ENCODE measurements at regions not wholly inside any gene's neighbourhood (a gene's known extent, or its start where the extent isn't known, plus 50 kb on each side); places are given as distances from the start of the nearest gene placed in this dataset.

DNA sequence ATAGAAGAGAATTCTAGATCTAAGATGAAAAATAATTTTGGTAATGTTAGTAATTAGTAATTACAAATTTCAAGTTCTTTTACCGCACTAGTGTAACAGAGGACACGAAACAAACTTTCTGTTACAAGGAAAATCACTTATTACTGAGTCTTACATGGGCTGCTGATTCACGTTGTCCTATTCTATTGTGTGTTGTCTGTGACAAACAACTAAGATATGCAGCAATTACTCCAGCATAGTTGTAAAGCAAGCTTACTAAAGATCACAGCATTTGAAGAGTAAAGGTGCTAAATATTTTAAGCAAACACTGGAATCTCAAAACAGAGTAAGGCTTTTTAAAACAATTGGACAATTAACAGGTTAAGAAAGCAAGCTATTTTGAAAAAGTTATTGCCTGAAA is 502.3 kb downstream of the KCNT2 start:
- no peak overlapping the region for H3K4me2 ChIP-seq (ENCODE audit: insufficient read depth, low read length)
- no peak for DNase-seq (ENCODE audit: insufficient read length, low spot score, missing footprints)
- H3K9me3 ChIP-seq (ENCODE audit: low read depth, low read length): peaks cover 1% of the 10 kb centered on the region
- no peaks in the 10 kb centered on the region for H3K79me2 ChIP-seq (ENCODE audit: insufficient read depth, low read length)
- H3K4me3 ChIP-seq (ENCODE audit: insufficient read depth, low read length): no peak overlapping the region
- no peak overlapping the region for H3K27ac ChIP-seq (ENCODE audit: low read depth, low read length)
- H3K27me3 ChIP-seq (ENCODE audit: insufficient read depth, low read length): no peaks in the 10 kb centered on the region
- H4K20me1 ChIP-seq (ENCODE audit: insufficient read depth, low read length): no peaks in the 10 kb centered on the region
- TF ChIP-seq, protein P1, sequence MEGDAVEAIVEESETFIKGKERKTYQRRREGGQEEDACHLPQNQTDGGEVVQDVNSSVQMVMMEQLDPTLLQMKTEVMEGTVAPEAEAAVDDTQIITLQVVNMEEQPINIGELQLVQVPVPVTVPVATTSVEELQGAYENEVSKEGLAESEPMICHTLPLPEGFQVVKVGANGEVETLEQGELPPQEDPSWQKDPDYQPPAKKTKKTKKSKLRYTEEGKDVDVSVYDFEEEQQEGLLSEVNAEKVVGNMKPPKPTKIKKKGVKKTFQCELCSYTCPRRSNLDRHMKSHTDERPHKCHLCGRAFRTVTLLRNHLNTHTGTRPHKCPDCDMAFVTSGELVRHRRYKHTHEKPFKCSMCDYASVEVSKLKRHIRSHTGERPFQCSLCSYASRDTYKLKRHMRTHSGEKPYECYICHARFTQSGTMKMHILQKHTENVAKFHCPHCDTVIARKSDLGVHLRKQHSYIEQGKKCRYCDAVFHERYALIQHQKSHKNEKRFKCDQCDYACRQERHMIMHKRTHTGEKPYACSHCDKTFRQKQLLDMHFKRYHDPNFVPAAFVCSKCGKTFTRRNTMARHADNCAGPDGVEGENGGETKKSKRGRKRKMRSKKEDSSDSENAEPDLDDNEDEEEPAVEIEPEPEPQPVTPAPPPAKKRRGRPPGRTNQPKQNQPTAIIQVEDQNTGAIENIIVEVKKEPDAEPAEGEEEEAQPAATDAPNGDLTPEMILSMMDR (IDR thresholded peaks at IDR 0.05; ENCODE audit: extremely low read depth, low read depth, low read length): no peak
- no peak overlapping the region for H2AFZ ChIP-seq (ENCODE audit: low read length)
- no peaks in the 10 kb centered on the region for H3K36me3 ChIP-seq (ENCODE audit: insufficient read depth, low read length)
- no peaks in the 10 kb centered on the region for H3K4me1 ChIP-seq (ENCODE audit: insufficient read depth, low read length)

DNA sequence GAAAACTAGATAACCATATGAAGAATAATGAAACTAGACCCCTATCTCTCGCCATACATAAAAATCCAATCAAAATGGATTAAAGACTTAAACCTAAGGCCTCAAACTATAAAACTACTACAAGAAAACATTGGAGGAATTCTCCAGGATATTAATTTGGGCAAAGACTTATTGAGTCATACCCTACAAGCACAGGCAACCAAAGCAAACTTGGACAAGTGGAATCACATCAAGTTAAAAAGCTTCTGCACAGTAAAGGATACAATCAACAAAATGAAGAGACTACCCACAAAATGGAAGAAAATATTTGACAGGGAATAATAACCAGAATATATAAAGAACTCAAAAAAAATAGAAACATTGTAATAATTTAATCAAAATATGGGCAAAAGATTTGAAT is 505.4 kb downstream of the KCNT2 start:
- Histone ChIP-seq H3K4me2 (ENCODE audit: insufficient read depth, low read length) (no peak overlapping the region), H2AFZ (ENCODE audit: low read length) (no peak overlapping the region), H3K36me3 (ENCODE audit: insufficient read depth, low read length) (no peaks in the 10 kb centered on the region), H4K20me1 (ENCODE audit: insufficient read depth, low read length) (no peaks in the 10 kb centered on the region), H3K79me2 (ENCODE audit: insufficient read depth, low read length) (no peaks in the 10 kb centered on the region), H3K27me3 (ENCODE audit: insufficient read depth, low read length) (no peaks in the 10 kb centered on the region), H3K27ac (ENCODE audit: low read depth, low read length) (no peak overlapping the region), H3K4me1 (ENCODE audit: insufficient read depth, low read length) (no peaks in the 10 kb centered on the region), H3K4me3 (ENCODE audit: insufficient read depth, low read length) (no peak overlapping the region), H3K9me3 (ENCODE audit: low read depth, low read length) (peaks cover 1% of the 10 kb centered on the region)
- DNase-seq (ENCODE audit: insufficient read length, low spot score, missing footprints): no peak
- TF ChIP-seq, protein P1 (IDR thresholded peaks at IDR 0.05; ENCODE audit: extremely low read depth, low read depth, low read length): no peak

DNA sequence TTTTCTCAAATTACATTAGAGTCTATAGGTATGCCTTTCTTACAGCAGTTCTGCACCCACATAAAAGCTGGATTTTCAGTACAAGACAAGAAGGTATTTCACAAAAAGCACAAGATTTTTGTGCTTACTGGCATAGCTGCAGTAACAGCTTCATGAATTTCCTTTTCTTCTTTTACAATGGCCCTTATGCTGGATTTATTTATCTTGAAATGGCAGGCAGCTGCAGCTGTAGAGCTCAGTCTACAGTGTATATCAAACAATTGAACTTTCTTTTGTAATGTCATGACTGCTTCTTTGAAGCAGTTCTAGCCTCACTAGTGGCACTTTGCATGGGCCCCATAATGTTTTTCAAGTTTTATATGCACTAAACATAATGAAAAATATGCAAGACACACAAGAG is 510.2 kb downstream of the KCNT2 start:
- Histone ChIP-seq H3K27ac (ENCODE audit: low read depth, low read length) (no peak overlapping the region), H3K4me1 (ENCODE audit: insufficient read depth, low read length) (no peaks in the 10 kb centered on the region), H3K4me2 (ENCODE audit: insufficient read depth, low read length) (no peak overlapping the region), H2AFZ (ENCODE audit: low read length) (no peak overlapping the region), H3K27me3 (ENCODE audit: insufficient read depth, low read length) (no peaks in the 10 kb centered on the region), H3K4me3 (ENCODE audit: insufficient read depth, low read length) (no peak overlapping the region), H3K9me3 (ENCODE audit: low read depth, low read length) (peaks cover 1% of the 10 kb centered on the region), H3K36me3 (ENCODE audit: insufficient read depth, low read length) (no peaks in the 10 kb centered on the region), H3K79me2 (ENCODE audit: insufficient read depth, low read length) (no peaks in the 10 kb centered on the region), H4K20me1 (ENCODE audit: insufficient read depth, low read length) (no peaks in the 10 kb centered on the region)
- TF ChIP-seq, protein P1 (IDR thresholded peaks at IDR 0.05; ENCODE audit: extremely low read depth, low read depth, low read length): no peak
- no peak for DNase-seq (ENCODE audit: insufficient read length, low spot score, missing footprints)

DNA sequence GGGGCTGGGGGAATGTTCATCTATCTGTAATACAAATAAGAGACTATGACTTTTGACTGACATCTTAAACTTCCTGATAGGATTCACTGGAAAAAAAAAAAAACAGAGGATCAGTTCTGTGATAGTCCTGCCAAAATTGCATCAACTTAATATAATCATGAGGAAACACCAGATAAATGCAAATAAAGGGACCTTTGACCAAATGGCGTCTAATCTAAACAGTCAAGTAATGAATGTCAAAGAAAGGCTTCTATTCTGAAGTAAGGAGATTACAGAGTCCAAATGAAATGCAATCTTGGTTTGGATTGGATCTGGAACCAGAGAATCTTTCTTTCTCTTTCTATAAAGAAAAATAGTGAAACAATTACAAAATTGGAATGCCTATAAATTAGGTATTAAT is 513.4 kb downstream of the KCNT2 start:
- Histone ChIP-seq H3K4me2 (ENCODE audit: insufficient read depth, low read length) (no peak overlapping the region), H4K20me1 (ENCODE audit: insufficient read depth, low read length) (no peaks in the 10 kb centered on the region), H3K27ac (ENCODE audit: low read depth, low read length) (no peak overlapping the region), H3K79me2 (ENCODE audit: insufficient read depth, low read length) (no peaks in the 10 kb centered on the region), H3K27me3 (ENCODE audit: insufficient read depth, low read length) (no peaks in the 10 kb centered on the region), H3K4me1 (ENCODE audit: insufficient read depth, low read length) (no peaks in the 10 kb centered on the region), H3K36me3 (ENCODE audit: insufficient read depth, low read length) (no peaks in the 10 kb centered on the region), H3K4me3 (ENCODE audit: insufficient read depth, low read length) (no peak overlapping the region), H2AFZ (ENCODE audit: low read length) (no peak overlapping the region), H3K9me3 (ENCODE audit: low read depth, low read length) (no peaks in the 10 kb centered on the region)
- no peak for DNase-seq (ENCODE audit: insufficient read length, low spot score, missing footprints)
- TF ChIP-seq, protein P1 (IDR thresholded peaks at IDR 0.05; ENCODE audit: extremely low read depth, low read depth, low read length): no peak

All from osteoblast (primary cell).